Upper lobe of left lung (tissue), 6 donors: ENCODE measurements at regions not wholly inside any gene's neighbourhood (a gene's known extent, or its start where the extent isn't known, plus 50 kb on each side); places are given as distances from the start of the nearest gene placed in this dataset.
A peak's percentile ranks its signal among the peaks of the same experiment; 100 is the strongest.

Experiments
- ATAC-seq, 2 donors: fragments of 200-7000 bp; cut with Tn5 transposase; one replicate each; pipeline ENCODE4 v1.9.1; 2022; ENCODE audit warnings: mild to moderate bottlenecking in 2 of 2, moderate library complexity in 2 of 2; ENCODE audit not compliant: low FRiP score in 2 of 2
- DNase-seq, 2 donors: peaks; one replicate each; pipeline ENCODE4 v3.0.0-alpha.2; 2019 to 2020
- H3K27ac ChIP-seq, 4 donors: fragments of 200-600 bp; sonication (generic); one replicate each; pipeline ENCODE4 v1.5.1; 2016 to 2019
- H3K27me3 ChIP-seq, 4 donors: fragments of 200-600 bp; sonication (generic); one replicate each; pipeline ENCODE4 v1.5.1; 2017 to 2019
- H3K36me3 ChIP-seq, 4 donors: fragments of 200-600 bp; sonication (generic); one replicate each; pipeline ENCODE4 v1.5.1; 2016 to 2019
- H3K4me1 ChIP-seq, 4 donors: fragments of 200-600 bp; sonication (generic); one replicate each; pipeline ENCODE4 v1.5.1; 2018 to 2019
- H3K4me3 ChIP-seq, 4 donors: fragments of 200-600 bp; sonication (generic); one replicate each; pipeline ENCODE4 v1.5.1; 2017 to 2019; ENCODE audit warnings: mild to moderate bottlenecking in 2 of 4, moderate library complexity in 1 of 4
- H3K9me3 ChIP-seq, 4 donors: fragments of 200-600 bp; sonication (generic); one replicate each; pipeline ENCODE4 v1.5.1; 2018 to 2019
- EP300 ChIP-seq, 4 donors: sonication (generic); formaldehyde crosslinking; IDR thresholded peaks; one replicate each; pipeline ENCODE4 v1.5.1; 2017; ENCODE audit warnings: antibody characterized with exemption in 4 of 4, control low read depth in 2 of 4
- POLR2A ChIP-seq, 4 donors: fragments of 450-650 bp; IDR thresholded peaks; one replicate each; pipeline ENCODE4 v1.5.1; 2016 to 2017; ENCODE audit warnings: antibody characterized with exemption in 4 of 4, mild to moderate bottlenecking in 2 of 4
- POLR2AphosphoS5 ChIP-seq, 2 donors: sonication (generic); formaldehyde crosslinking; IDR thresholded peaks; one replicate each; pipeline ENCODE4 v1.5.1; 2017; ENCODE audit warnings: antibody characterized with exemption in 2 of 2
- WGBS, 2 donors: methylation state at CpG; one replicate each; pipeline ENCODE4 v1.1.5; 2017 to 2018; 5-methylcytosine and 5-hydroxymethylcytosine counted together
- TF ChIP-seq, protein P1 (sequence below), 6 experiments: fragments of 450-650 bp in 4 of 6; fragments of 200-600 bp in 2 of 6; sonication (generic) in 2 of 6; IDR thresholded peaks; one replicate each; pipeline ENCODE4 v1.5.1; 2016 to 2019; ENCODE audit warnings: antibody characterized with exemption in 6 of 6
- donor health status: DM: no; HTN: no; CAD: no; lungs with moderate emphysema.
- donor health status: DM: no; HTN: yes; CAD: no; lungs with severe emphysema.

DNA sequence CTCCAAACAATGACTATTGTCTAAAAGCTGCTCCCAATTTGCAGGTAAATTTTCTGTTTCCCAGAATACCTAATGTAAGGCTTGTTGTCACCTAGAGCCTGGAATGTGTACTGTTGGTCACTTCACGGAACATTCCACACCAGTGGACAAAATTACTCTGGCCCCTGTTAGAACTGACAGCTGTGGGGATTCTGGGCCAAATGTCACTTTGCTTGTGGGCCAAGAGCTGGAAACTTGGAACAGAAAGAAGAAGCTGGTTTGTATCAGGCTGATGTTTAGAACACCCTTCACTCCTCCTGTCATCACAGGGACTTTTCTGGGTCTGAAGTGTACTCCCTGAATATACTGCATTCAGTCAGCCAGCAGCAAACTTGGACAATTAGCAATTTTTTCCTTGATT lies 495.6 kb upstream of the SYT4 start:
- DNase-seq (no peak), ATAC-seq (no peak)
- no peaks in the 10 kb centered on the region for H3K36me3 ChIP-seq
- peak in 1 of 2 donors; percentile 13 for TF ChIP-seq POLR2AphosphoS5 (IDR thresholded peaks at IDR 0.05)
- no peak for TF ChIP-seq POLR2A (IDR thresholded peaks at IDR 0.05)
- H3K27ac ChIP-seq, result no peak overlapping the region
- no peaks in the 10 kb centered on the region for H3K27me3 ChIP-seq
- H3K9me3 ChIP-seq, result no peaks in the 10 kb centered on the region
- WGBS, 2 donors, result 63 to 76% methylated on average over 1 of the region's 1 CpG
- peaks cover 0 to 3% (median 0%) of the 10 kb centered on the region in 4 donors for H3K4me1 ChIP-seq
- no peak overlapping the region for H3K4me3 ChIP-seq

DNA sequence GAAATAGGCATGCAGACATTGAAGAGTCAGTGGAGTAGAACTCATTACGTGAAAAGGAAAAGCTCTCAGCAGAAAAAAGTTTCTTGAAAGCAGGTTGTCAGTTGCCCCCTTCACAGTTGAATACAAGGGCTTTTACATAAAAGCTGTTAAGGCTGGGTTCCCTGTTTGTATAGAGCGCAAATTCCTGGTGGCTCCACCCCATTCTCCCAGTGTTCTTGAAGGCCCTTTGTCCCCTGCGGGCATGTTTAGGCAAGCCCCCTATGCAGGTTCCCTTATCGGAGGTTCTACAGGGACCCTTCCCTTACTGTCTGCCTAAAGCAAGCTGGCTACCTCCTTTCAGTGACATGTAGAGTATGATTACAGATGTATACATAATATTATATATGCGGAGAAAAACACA lies 497.2 kb upstream of the SYT4 start:
- Histone ChIP-seq H3K9me3 (no peaks in the 10 kb centered on the region), H3K36me3 (no peaks in the 10 kb centered on the region), H3K27ac (no peak overlapping the region), H3K4me1 (peaks cover 0 to 3% (median 0%) of the 10 kb centered on the region in 4 donors), H3K27me3 (no peaks in the 10 kb centered on the region), H3K4me3 (no peak overlapping the region)
- ATAC-seq (no peak), DNase-seq (no peak)
- WGBS, 2 donors, result 86 to 90% methylated on average over 5 of the region's 5 CpGs
- TF ChIP-seq, protein P1, sequence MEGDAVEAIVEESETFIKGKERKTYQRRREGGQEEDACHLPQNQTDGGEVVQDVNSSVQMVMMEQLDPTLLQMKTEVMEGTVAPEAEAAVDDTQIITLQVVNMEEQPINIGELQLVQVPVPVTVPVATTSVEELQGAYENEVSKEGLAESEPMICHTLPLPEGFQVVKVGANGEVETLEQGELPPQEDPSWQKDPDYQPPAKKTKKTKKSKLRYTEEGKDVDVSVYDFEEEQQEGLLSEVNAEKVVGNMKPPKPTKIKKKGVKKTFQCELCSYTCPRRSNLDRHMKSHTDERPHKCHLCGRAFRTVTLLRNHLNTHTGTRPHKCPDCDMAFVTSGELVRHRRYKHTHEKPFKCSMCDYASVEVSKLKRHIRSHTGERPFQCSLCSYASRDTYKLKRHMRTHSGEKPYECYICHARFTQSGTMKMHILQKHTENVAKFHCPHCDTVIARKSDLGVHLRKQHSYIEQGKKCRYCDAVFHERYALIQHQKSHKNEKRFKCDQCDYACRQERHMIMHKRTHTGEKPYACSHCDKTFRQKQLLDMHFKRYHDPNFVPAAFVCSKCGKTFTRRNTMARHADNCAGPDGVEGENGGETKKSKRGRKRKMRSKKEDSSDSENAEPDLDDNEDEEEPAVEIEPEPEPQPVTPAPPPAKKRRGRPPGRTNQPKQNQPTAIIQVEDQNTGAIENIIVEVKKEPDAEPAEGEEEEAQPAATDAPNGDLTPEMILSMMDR (IDR thresholded peaks at IDR 0.05), result no peak
- TF ChIP-seq POLR2AphosphoS5 (IDR thresholded peaks at IDR 0.05), result no peak
- TF ChIP-seq EP300 (IDR thresholded peaks at IDR 0.05), result no peak
- no peak for TF ChIP-seq POLR2A (IDR thresholded peaks at IDR 0.05)

DNA sequence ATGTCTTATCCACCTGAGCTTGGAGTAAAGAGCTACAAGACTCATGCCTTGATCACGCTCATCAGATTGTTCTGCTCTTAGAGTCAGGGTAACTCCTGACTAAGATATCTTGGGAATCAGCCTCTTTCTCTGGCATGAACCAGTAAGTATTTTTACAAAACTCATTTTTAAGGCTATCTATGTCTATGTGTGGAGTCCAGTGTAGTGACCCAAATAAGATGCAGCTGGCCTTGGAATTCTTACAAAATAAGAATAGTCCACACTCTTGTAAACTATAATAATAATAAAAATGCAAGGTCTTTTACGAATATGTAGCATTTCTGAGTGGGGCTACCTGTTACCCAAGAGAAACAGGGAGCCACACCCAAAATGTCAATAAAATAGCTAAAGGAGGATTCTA lies 498.3 kb upstream of the SYT4 start:
- Histone ChIP-seq H3K4me1 (peaks cover 0 to 3% (median 0%) of the 10 kb centered on the region in 4 donors), H3K4me3 (no peak overlapping the region), H3K9me3 (no peaks in the 10 kb centered on the region), H3K36me3 (no peaks in the 10 kb centered on the region), H3K27ac (no peak overlapping the region), H3K27me3 (no peaks in the 10 kb centered on the region)
- WGBS, 2 donors, result 76 to 82% methylated on average over 2 of the region's 2 CpGs
- TF ChIP-seq POLR2AphosphoS5 (IDR thresholded peaks at IDR 0.05), result no peak
- TF ChIP-seq, protein P1 (IDR thresholded peaks at IDR 0.05), result no peak
- no peak for TF ChIP-seq POLR2A (IDR thresholded peaks at IDR 0.05)
- TF ChIP-seq EP300 (IDR thresholded peaks at IDR 0.05), result no peak
- no peak for DNase-seq
- no peak for ATAC-seq

GRCh38 chr18:43776997-43777396 lies 499.7 kb upstream of the SYT4 start:
- 40 to 61% methylated on average over 2 of the region's 2 CpGs for WGBS, 2 donors
- Histone ChIP-seq H3K4me1 (peaks cover 0 to 3% (median 0%) of the 10 kb centered on the region in 4 donors), H3K27ac (no peak overlapping the region), H3K4me3 (no peak overlapping the region), H3K9me3 (no peaks in the 10 kb centered on the region), H3K27me3 (no peaks in the 10 kb centered on the region), H3K36me3 (no peaks in the 10 kb centered on the region)
- ATAC-seq (no peak), DNase-seq (no peak)
- TF ChIP-seq, protein P1 (IDR thresholded peaks at IDR 0.05), result no peak
- TF ChIP-seq POLR2A (IDR thresholded peaks at IDR 0.05), result no peak
- TF ChIP-seq EP300 (IDR thresholded peaks at IDR 0.05), result no peak
- no peak for TF ChIP-seq POLR2AphosphoS5 (IDR thresholded peaks at IDR 0.05)

- TF ChIP-seq, protein P1 (IDR thresholded peaks at IDR 0.05), result no peak
- TF ChIP-seq EP300 (IDR thresholded peaks at IDR 0.05) (no peak), POLR2A (IDR thresholded peaks at IDR 0.05) (no peak), POLR2AphosphoS5 (IDR thresholded peaks at IDR 0.05) (no peak)
- Histone ChIP-seq H3K27me3 (no peaks in the 10 kb centered on the region), H3K4me3 (no peak overlapping the region), H3K4me1 (peaks cover 0 to 3% (median 0%) of the 10 kb centered on the region in 4 donors), H3K27ac (no peak overlapping the region), H3K9me3 (no peaks in the 10 kb centered on the region), H3K36me3 (no peaks in the 10 kb centered on the region)
- DNase-seq (no peak), ATAC-seq (no peak)
- 76 to 82% methylated on average over 2 of the region's 2 CpGs for WGBS, 2 donors
Measured at GRCh38 chr18:43777636-43778304, 500.5 kb upstream of the SYT4 start.
